ENCODE measurements at regions not wholly inside any gene's neighbourhood (a gene's known extent, or its start where the extent isn't known, plus 50 kb on each side); places are given as distances from the start of the nearest gene placed in this dataset.
"Not testable (repeated sequence)": the region's sequence is repeated elsewhere in the genome, so short reads cannot be mapped to it uniquely, and the experiment has no call there.

DNA sequence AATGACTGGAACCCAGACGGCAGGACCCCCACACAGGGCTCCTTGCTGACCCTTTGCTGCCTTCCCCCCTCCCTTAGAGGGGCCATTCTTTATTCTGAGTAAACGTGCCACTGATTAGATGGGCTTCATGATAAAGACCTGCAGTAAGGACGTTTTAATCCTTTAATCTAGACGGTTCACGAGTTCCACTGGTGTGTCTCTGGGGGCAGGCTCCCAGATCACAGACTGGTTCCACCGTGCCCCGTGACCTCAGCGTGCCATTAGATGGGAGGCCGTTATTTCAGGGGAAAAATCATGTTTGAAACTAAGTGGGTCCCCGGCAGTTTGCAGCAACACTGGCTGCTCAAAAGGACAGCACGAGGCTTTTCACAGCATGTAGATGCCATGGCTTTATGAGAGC, 246.9 kb upstream of the PLGLB2 start:
- not testable (repeated sequence) for H3K27me3 ChIP-seq (ENCODE audit: control insufficient read depth, insufficient read depth, low read length); H3K36me3 ChIP-seq (ENCODE audit: control insufficient read depth, insufficient read depth, low read length); H3K27ac ChIP-seq (ENCODE audit: low read depth, low read length); DNase-seq (ENCODE audit: low read depth in 4 of 6, low spot score in 6 of 6); H3K4me3 ChIP-seq (ENCODE audit: low read depth, low read length); H3K9me3 ChIP-seq (ENCODE audit: control insufficient read depth, insufficient read depth, low read length); H3K4me1 ChIP-seq (ENCODE audit: control insufficient read depth, insufficient read depth, low read length)
- WGBS (ENCODE audit: insufficient coverage), result no CpG with 5 or more reads among the region's 11 CpGs

DNA sequence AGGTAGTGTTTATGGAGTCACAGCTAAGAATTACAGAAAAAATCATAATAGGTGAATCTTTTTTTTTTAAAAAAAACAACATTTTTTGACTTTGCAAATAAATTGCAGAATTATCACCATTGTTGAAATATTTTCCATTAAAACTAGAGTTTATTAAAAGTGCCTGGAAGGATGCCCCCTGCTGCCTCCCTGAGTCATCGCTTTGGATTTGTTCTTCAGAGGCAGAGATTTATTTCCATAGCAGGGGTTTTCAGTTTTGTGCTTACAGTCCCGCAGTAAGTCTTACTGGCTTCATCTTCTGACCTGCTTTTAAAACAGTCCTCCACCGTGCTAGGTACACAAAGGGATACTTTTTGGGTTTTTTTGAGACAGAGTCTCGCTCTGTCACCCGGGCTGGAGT, 244.9 kb upstream of the PLGLB2 start:
- H3K36me3 ChIP-seq (ENCODE audit: control insufficient read depth, insufficient read depth, low read length); H3K9me3 ChIP-seq (ENCODE audit: control insufficient read depth, insufficient read depth, low read length); H3K27me3 ChIP-seq (ENCODE audit: control insufficient read depth, insufficient read depth, low read length); H3K4me1 ChIP-seq (ENCODE audit: control insufficient read depth, insufficient read depth, low read length); H3K4me3 ChIP-seq (ENCODE audit: low read depth, low read length); DNase-seq (ENCODE audit: low read depth in 4 of 6, low spot score in 6 of 6); H3K27ac ChIP-seq (ENCODE audit: low read depth, low read length): not testable (repeated sequence)
- WGBS (ENCODE audit: insufficient coverage), result no CpG with 5 or more reads among the region's 5 CpGs

DNA sequence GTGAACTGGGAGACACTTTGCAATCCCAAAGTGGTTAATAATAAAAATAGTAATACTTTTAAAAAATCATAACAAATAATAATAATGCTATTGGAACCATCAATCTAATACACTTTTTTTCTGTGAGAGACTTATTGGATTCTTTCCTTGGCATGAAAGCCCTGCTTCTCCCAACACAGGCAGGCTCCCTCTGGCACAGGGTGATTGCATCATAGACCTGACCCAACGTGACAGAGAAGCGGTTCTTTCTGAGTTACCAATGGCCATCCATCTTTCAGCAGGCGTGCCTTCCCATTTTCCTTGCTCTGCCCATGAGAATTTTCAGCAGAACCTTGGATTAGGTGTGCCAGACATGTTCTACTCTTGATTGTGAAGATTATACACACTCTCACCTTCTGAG, 242.6 kb upstream of the PLGLB2 start:
- H3K4me1 ChIP-seq (ENCODE audit: control insufficient read depth, insufficient read depth, low read length); DNase-seq (ENCODE audit: low read depth in 4 of 6, low spot score in 6 of 6); H3K9me3 ChIP-seq (ENCODE audit: control insufficient read depth, insufficient read depth, low read length); H3K4me3 ChIP-seq (ENCODE audit: low read depth, low read length); H3K27ac ChIP-seq (ENCODE audit: low read depth, low read length); H3K36me3 ChIP-seq (ENCODE audit: control insufficient read depth, insufficient read depth, low read length); H3K27me3 ChIP-seq (ENCODE audit: control insufficient read depth, insufficient read depth, low read length): not testable (repeated sequence)
- no CpG with 5 or more reads among the region's 3 CpGs for WGBS (ENCODE audit: insufficient coverage)

DNA sequence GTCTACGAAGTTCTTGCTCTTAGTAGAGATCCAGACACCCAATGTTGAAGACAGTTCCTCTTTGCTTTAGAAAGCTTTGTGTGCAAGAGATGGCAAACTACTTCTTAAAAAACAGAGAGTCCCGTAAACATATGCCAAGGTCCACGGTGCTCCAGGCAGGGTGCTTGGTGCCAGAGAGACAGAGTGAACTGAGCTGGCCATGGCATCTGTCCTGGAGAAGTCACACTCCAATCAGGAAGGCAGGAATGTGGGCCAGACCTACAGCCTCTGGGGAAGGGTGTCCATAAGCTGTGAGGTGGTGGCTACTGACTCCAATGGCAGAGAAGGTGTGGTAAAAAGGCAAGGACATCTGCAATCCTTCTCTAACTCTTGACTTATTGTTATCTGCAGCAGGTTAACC, 242.0 kb upstream of the PLGLB2 start:
- H3K27ac ChIP-seq (ENCODE audit: low read depth, low read length); H3K36me3 ChIP-seq (ENCODE audit: control insufficient read depth, insufficient read depth, low read length); H3K9me3 ChIP-seq (ENCODE audit: control insufficient read depth, insufficient read depth, low read length); DNase-seq (ENCODE audit: low read depth in 4 of 6, low spot score in 6 of 6); H3K4me3 ChIP-seq (ENCODE audit: low read depth, low read length); H3K4me1 ChIP-seq (ENCODE audit: control insufficient read depth, insufficient read depth, low read length); H3K27me3 ChIP-seq (ENCODE audit: control insufficient read depth, insufficient read depth, low read length): not testable (repeated sequence)
- no CpG with 5 or more reads among the region's 3 CpGs for WGBS (ENCODE audit: insufficient coverage)

DNA sequence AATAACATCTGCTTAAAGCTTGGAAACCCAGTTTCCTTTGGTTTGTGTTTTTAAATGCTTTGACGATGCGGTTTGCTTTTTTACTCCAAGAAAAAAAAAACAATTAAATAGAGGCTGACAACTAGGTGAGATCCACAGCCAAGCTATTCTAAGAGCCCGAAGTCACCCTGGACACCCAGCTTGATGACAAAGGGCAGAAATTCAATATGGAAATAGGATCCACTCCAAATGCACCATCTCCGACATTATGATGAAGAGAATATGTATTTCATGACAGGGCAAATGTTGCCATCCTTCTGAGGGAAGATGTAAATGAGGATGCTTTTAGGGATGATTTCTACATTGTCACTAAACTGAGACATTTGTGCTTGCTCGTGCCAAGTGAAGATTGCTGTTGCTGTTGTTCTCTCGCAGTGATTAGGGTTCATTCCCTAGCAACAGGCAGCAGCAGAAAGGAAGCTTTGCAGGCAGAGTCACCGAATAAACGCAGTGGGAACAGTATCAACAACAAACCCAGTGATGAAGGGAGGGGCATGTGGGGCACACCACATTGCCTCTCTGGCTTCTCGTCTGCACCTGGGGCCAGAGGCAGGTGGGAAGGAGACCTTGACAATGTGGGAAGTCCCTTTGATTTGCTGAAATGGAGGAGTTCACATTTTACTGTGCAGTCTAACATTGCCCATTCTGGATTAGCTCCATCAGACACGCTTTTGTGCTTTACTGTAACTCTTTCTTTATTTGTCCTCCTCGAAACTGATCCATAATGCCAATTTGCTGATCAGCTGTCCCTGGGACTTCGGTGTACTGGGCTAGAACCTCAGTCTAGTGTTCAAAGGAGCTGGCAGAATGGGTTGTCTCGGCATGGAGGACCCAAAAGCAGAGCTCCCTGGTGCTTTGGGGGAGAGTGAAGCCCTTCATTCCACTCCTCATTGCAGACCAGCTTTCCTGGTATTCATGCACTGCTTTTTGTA, 240.2 kb upstream of the PLGLB2 start:
- not testable (repeated sequence) for H3K4me3 ChIP-seq (ENCODE audit: low read depth, low read length); DNase-seq (ENCODE audit: low read depth in 4 of 6, low spot score in 6 of 6); H3K4me1 ChIP-seq (ENCODE audit: control insufficient read depth, insufficient read depth, low read length); H3K9me3 ChIP-seq (ENCODE audit: control insufficient read depth, insufficient read depth, low read length); H3K27me3 ChIP-seq (ENCODE audit: control insufficient read depth, insufficient read depth, low read length); H3K27ac ChIP-seq (ENCODE audit: low read depth, low read length); H3K36me3 ChIP-seq (ENCODE audit: control insufficient read depth, insufficient read depth, low read length)
- no CpG with 5 or more reads among the region's 13 CpGs for WGBS (ENCODE audit: insufficient coverage)

DNA sequence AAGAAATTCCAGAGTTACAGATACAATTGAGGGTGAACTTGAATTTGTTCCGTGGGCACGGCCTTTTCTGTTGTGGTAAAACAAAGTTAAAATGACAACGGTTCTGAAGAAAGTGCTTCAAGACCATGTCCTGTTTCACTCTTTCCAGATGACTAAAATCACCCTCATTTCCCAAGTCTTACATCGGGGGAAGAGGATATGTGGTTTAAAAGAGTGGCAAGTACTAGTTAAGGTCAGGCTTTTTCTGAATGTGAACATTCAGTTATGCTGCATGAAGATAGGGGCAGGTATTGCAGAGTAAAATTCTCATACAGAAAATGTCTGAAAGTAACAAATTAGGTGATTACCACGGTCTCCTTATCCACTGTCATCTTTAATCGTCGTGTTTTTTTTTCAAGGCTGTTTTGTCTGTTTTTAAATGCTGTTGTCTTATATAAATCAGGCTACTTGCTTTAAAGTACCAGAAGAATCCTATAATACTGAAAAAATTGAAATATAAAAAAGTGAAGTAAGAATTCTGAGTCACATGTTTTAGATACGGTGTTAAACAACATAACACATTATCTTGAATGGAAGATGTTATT, 236.6 kb upstream of the PLGLB2 start:
- not testable (repeated sequence) for DNase-seq (ENCODE audit: low read depth in 4 of 6, low spot score in 6 of 6); H3K9me3 ChIP-seq (ENCODE audit: control insufficient read depth, insufficient read depth, low read length); H3K27ac ChIP-seq (ENCODE audit: low read depth, low read length); H3K4me1 ChIP-seq (ENCODE audit: control insufficient read depth, insufficient read depth, low read length); H3K27me3 ChIP-seq (ENCODE audit: control insufficient read depth, insufficient read depth, low read length); H3K36me3 ChIP-seq (ENCODE audit: control insufficient read depth, insufficient read depth, low read length); H3K4me3 ChIP-seq (ENCODE audit: low read depth, low read length)
- no CpG with 5 or more reads among the region's 8 CpGs for WGBS (ENCODE audit: insufficient coverage)

DNA sequence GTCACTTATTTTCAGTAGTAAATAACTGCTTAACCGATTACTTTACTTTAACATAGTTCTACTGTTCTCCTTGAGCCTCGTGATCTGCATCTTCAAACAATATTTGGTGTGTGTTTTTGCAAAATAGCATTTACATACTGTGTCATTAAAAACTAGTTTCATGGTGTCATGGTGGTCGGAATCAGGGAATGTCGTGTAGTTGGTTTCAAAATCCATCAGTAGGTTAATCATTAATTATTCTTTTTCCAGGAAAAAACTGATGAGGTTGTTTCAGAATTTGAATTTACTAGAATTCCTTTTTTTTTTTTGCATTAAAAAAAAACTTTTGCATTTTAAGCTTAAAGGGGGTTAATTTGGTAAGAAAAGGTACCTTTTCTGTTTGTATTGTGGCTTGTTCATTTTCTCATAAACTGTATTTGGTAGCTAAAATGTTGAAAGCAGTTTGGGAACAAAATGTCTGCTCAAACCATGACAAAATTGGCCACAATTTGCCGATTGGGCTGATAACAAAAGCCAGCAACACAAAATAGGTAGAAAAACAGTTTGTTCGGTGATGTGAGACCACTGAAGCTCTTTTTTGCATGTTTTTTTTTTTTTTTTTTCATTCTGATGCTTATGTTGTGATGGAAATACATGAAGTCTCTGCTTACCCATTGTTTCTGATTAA, 234.9 kb upstream of the PLGLB2 start:
- H3K4me3 ChIP-seq (ENCODE audit: low read depth, low read length); H3K27me3 ChIP-seq (ENCODE audit: control insufficient read depth, insufficient read depth, low read length); DNase-seq (ENCODE audit: low read depth in 4 of 6, low spot score in 6 of 6); H3K4me1 ChIP-seq (ENCODE audit: control insufficient read depth, insufficient read depth, low read length); H3K9me3 ChIP-seq (ENCODE audit: control insufficient read depth, insufficient read depth, low read length); H3K36me3 ChIP-seq (ENCODE audit: control insufficient read depth, insufficient read depth, low read length); H3K27ac ChIP-seq (ENCODE audit: low read depth, low read length): not testable (repeated sequence)
- WGBS (ENCODE audit: insufficient coverage), result no CpG with 5 or more reads among the region's 6 CpGs

DNA sequence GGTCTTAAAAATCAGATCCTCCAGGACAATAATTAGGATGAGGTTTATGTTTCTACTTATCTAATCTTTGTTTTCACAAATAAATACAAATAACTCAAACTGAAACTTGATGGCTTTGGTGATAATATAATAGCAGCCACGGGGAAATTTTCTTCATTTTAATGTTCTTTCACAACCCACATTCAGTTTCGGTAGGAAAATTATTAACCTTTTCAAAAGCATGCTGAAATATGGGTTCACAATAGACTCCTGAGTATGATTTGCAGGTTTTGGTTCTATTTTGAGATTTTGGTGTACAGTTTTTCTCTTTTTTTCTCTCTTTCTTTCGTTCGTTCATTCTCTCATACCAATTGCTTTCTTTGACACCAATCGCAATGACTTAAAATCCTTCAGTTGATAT, 233.9 kb upstream of the PLGLB2 start:
- H3K27me3 ChIP-seq (ENCODE audit: control insufficient read depth, insufficient read depth, low read length); H3K4me3 ChIP-seq (ENCODE audit: low read depth, low read length); H3K4me1 ChIP-seq (ENCODE audit: control insufficient read depth, insufficient read depth, low read length); DNase-seq (ENCODE audit: low read depth in 4 of 6, low spot score in 6 of 6); H3K9me3 ChIP-seq (ENCODE audit: control insufficient read depth, insufficient read depth, low read length); H3K27ac ChIP-seq (ENCODE audit: low read depth, low read length); H3K36me3 ChIP-seq (ENCODE audit: control insufficient read depth, insufficient read depth, low read length): not testable (repeated sequence)
- WGBS (ENCODE audit: insufficient coverage), result no CpG with 5 or more reads among the region's 5 CpGs

DNA sequence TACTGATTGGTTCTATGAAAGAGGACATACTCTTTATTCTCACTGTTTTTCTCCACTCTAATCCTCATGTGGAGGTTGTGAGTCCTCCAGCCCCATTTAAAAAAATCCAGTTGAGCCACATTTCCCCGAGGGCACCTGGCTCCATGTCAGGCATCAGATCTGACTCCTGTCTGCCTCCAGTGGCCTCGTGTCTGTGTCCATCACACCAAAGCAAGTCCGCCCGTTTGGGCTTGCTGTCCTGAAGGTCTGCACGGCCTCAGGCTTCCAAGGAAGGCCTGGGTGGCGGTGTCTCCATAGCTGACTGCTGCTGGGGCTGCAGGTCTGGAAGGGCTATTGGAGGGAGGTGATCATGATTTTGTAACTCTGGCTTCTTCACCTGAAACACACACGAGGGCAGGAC, 233.4 kb upstream of the PLGLB2 start:
- no CpG with 5 or more reads among the region's 7 CpGs for WGBS (ENCODE audit: insufficient coverage)
- H3K4me3 ChIP-seq (ENCODE audit: low read depth, low read length); DNase-seq (ENCODE audit: low read depth in 4 of 6, low spot score in 6 of 6): not testable (repeated sequence)

DNA sequence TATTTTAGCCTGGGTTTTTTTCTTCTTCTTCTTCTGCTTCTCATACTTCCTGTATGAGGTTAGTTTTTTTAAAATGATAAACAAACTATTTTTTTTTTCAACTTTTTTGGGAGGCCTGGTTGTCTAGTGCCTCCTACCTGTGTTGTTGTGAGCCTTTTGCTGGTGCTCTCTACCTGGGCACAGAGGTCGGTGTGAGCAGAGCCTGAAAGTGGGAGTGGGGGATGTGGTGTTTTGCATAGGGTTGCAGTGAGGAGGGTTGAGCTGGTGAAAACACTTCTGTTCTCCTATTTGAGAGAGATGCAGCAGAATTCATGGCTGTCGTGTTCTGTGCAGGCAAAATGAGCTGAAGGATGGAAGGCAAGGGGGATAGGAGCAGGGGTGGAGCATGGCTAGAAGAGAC, 232.7 kb upstream of the PLGLB2 start:
- H3K9me3 ChIP-seq (ENCODE audit: control insufficient read depth, insufficient read depth, low read length); H3K4me3 ChIP-seq (ENCODE audit: low read depth, low read length); H3K27ac ChIP-seq (ENCODE audit: low read depth, low read length); H3K36me3 ChIP-seq (ENCODE audit: control insufficient read depth, insufficient read depth, low read length); H3K4me1 ChIP-seq (ENCODE audit: control insufficient read depth, insufficient read depth, low read length); DNase-seq (ENCODE audit: low read depth in 4 of 6, low spot score in 6 of 6); H3K27me3 ChIP-seq (ENCODE audit: control insufficient read depth, insufficient read depth, low read length): not testable (repeated sequence)
- no CpG with 5 or more reads among the region's 2 CpGs for whole genome bisulfite sequencing (ENCODE audit: insufficient coverage)

More for the DNA sequence above, 233.4 kb upstream of the PLGLB2 start:
- H3K27ac ChIP-seq (ENCODE audit: low read depth, low read length); H3K27me3 ChIP-seq (ENCODE audit: control insufficient read depth, insufficient read depth, low read length); H3K9me3 ChIP-seq (ENCODE audit: control insufficient read depth, insufficient read depth, low read length); H3K4me1 ChIP-seq (ENCODE audit: control insufficient read depth, insufficient read depth, low read length); H3K36me3 ChIP-seq (ENCODE audit: control insufficient read depth, insufficient read depth, low read length): not testable (repeated sequence)

Data from spinal cord (tissue), 9 donors.